Left cardiac atrium (tissue), 4 donors: ENCODE measurements at regions not wholly inside any gene's neighbourhood (a gene's known extent, or its start where the extent isn't known, plus 50 kb on each side); places are given as distances from the start of the nearest gene placed in this dataset.
A peak's percentile ranks its signal among the peaks of the same experiment; 100 is the strongest.
"Not testable (repeated sequence)": the region's sequence is repeated elsewhere in the genome, so short reads cannot be mapped to it uniquely, and the experiment has no call there.

Experiments
- ATAC-seq, 2 donors: fragments of 200-7000 bp; cut with Tn5 transposase; one replicate each; pipeline ENCODE4 v1.9.1; 2020; ENCODE audit warnings: mild to moderate bottlenecking in 2 of 2, moderate library complexity in 2 of 2
- DNase-seq: peaks from one replicate; pipeline ENCODE4 v3.0.0-alpha.2; 2020
- intact Hi-C, 2 donors: fragments of 100-400 bp; cut with DNase I; formaldehyde crosslinking; loops; one replicate each; pipeline versions ENCODE4 v1.14.1 to v1.15.1; 2022 to 2023
- donor health status: DM: no; HTN: yes; CAD: no.
- donor health status: DM: no; HTN: yes; CAD: no; lungs with severe emphysema.
- donor health status: DM: yes; HTN: yes; CAD: no.
- donor health status: Dilated cardiomyopathy.

DNA sequence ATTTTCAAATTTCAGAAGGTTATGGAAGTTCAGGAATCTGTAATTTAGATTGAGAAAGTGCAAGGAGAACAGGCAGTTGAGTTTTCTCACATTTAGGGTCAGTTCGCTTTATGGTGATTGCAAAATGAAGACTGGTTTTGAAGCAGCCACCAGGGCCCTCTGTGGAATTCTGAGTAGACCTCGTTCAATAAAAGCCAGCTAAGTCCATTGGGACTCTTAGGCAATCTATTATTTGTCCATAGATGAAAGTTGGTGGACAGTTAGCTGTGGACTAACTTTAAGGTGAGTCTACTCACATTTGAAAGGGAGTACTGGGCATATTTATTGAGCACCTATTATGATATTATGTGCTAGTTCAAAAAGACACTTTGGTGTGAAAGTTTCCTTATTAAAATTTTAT, 266.3 kb upstream of the LINC00305 start:
- intact Hi-C loops, result no loop called here

DNA sequence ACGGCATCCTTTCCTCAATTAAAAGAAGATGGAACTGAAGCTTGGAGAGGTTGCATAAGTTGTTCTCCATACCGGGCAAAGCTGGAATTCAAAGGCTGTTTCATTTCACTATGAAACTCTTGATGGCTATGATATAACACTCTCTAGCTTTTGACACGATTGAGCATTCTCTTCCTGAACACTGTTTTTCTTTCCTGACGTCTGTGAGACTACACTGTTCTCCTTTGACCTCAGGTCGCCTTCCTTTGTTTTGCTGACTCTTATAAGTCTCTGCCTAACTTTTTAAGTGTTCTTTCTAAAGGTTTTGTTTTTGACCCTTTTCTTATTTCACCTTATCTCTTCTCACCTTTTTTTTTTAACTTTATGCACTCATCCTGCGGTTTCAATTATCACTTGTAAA, 261.8 kb upstream of the LINC00305 start:
- ATAC-seq, result no peak
- no peak for DNase-seq
- intact Hi-C loops, result no loop called here

More for the DNA sequence above, 266.3 kb upstream of the LINC00305 start:
- no peak for DNase-seq
- ATAC-seq, result no peak

DNA sequence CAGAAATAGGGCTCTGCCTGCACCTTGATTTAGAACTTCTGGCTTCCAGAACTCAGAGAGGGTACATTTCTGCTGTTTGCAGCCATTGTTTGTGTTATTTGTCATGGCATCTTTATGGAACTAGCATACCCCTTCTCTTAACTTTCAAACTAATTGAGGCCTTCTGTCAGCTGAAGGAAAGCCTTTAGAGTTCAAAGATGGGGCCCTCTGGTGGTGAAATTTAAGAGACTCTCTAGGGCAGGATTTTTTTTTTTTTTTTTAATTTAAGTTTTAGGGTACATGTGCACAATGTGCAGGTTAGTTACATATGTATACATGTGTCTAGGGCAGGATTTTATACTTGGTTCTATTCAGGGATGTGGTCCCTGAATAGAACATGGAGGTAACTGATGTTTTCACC, 260.6 kb upstream of the LINC00305 start:
- DNase-seq (no peak), ATAC-seq (no peak)
- intact Hi-C loops, result no loop called here

DNA sequence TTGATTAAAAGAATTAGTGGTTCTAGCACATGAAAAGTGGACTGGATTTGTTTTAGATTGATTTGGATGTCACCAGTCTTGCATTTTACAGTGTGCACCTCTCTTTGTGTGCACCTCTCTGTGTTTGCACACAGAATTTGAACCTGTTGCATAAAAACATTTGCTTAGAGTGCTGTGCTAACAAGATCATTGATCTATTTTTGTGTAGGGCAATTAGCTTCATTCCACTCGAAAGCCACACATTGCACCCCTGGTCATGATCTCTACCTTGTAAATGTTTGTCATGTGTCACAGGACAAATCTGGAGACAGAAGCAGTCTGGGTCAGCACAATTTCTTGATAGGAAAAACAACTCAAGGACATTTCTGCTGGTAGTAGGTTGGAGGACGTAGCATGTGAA, 258.7 kb upstream of the LINC00305 start:
- intact Hi-C loops, result no loop called here
- no peak for DNase-seq
- no peak for ATAC-seq

DNA sequence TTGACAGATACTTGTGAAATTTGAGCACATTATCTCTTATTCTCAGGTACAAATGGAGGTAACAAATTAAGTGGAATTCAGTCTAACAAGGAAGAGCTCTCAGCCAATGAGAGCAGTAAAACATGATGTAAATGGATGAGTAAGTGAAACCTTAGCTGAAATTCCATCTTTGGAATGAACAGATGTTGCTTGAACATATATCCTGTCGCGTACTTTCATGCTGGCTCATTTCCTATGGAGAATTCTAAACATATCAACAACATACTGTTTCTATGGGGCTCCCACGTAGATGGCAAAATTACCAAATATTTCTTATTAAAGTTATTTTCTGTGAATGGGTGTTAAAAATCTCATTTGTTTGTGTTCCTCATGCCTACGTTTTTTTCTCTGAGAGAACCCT, 256.3 kb upstream of the LINC00305 start:
- DNase-seq (no peak), ATAC-seq (no peak)
- intact Hi-C loops, result no loop called here

DNA sequence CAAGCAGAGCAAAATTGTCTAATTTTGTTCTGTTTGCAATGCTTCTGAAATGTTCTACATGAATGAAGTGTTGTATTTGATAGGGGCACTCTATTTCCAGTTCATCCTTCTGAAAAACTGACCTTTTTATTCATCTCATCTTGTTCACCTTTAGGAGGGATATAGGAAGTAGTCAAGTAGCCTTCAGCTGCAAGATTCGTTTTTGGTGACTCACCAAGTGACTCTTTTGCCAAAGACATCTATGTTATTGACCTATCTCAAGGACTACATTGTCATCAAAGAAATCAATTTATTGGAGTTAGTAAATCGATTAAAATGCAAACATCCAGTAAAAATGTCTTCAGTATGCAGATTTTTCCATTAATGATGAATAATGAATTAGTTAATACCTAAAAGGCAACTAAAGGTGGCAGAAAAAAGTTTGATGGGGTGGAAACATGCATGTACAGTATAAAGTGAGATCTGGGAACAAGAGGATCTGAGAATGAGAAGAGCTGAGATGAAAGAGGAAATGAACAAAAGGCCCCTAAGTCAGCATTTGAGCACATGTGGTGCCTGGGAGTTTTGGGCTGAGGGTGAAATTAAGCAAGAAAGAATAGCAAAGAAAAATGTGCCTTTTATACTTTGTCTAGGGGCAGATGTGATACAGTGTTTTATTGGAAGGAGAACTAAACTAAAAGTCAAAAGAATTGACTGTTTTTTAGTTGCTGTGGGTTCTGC, 255.1 kb upstream of the LINC00305 start:
- intact Hi-C loops, result no loop called here
- no peak for ATAC-seq
- DNase-seq, result no peak

DNA sequence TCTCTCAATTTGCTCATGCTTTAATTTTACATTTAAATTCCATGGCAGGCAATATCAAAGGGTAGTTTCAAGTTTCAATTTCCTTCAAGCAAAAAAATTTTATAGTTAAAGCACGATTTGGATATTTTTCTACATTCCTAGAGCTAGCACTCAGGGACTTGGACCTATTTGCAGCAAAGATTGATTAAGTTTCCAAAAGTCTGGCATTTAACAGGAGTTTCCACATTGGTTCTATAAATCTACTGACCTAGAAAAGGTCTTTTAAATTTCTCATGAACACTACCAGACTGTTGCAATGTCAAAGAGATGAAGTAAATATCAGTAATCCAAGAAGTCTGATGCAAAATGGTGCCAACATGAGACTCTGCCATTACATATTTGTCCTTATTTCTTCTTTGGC, 253.7 kb upstream of the LINC00305 start:
- intact Hi-C loops, result no loop called here
- no peak for DNase-seq

DNA sequence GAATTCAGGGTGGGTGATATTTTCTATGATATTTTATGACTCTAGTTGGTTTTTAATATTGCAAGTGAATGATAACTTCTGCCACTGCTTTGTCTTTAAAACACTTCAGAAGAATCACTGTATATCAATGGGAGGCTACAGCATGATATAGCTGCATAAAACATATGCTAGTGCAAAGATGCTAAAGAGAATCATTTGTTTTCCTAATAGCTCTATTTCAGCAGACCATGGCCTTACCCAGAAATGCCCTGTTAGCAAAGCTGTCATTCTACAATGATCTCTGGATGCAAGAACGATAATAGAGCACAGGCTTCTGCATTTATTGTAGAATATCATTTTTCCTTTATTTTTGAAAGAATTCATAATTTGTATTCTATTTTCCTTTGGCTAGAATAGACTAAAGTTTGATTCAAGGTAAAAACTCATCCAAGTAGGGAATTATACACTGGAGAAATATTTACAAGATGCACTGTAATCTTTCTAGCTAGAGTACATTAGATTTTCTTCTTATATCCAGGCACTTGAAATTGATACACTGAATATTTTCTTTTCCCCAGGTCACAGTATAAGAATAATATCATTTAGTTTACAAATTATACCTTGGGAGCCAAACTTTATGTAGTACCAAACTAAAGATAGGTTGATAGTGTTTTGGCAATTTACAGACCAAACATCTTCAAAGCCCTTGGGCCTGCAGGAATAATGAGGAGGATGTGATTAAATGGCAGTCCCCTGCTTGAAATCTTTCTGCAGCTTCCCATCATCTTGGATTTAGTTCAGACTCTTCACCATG, 252.6 kb upstream of the LINC00305 start:
- no peak for DNase-seq
- intact Hi-C loops, result no loop called here
- no peak for ATAC-seq

More for the DNA sequence above, 253.7 kb upstream of the LINC00305 start:
- no peak for ATAC-seq

DNA sequence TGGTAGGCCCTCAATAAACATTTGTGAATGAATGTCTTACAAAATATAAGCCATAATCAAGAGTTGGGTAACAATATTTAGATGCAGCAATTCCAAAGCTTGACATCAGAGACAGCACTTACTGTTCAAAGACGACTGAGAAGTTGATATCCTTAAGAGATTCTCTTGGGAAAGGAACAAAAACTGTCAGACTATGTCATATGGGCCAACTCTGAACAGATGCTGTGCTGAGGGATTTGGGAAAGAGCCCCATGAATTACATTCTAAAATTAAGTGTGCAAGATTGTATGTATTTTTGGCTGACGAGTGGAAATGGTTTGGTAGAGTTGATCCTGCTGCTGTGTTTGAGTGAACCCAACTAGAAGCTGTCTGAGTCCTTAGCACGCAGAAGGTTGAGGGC, 250.7 kb upstream of the LINC00305 start:
- intact Hi-C loops, result no loop called here
- DNase-seq (no peak), ATAC-seq (no peak)

DNA sequence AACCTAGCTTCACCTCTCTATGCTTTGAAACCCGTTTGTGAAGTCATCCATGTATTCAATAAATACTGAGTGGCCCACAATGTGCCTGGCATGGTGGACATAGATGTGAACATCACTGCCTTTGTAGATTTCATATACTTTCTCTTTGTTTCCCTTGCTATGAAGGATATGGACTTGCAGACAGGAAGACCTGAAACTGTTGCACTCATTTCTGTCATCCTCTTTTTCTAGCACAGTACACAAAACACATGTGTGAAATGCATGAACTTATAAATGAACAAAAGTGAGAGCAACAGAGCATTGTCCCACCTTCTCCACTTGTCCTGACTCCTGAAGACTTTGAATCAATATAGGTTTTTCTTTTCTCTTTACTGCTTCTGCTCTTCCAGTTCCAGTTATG, 249.4 kb upstream of the LINC00305 start:
- DNase-seq (no peak), ATAC-seq (no peak)
- intact Hi-C loops, result no loop called here

DNA sequence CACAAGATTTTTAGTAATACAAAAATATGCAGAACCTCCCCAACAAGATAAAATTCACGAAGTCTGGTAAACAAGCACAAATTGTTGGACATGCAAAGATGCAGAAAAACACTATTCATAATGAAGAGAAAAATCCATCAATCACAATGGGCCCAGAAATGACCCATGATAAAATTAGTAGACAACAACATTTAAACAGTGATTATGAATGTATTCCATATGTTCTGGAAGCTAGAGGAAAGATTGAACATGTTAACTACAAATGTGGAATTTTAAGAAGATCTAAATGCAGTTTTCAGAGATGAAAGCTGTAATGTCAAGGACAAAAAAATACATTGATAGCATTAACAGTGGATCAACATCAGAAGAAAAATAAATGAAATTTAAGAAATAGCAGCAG, 243.3 kb upstream of the LINC00305 start:
- no peak for ATAC-seq
- no peak for DNase-seq

DNA sequence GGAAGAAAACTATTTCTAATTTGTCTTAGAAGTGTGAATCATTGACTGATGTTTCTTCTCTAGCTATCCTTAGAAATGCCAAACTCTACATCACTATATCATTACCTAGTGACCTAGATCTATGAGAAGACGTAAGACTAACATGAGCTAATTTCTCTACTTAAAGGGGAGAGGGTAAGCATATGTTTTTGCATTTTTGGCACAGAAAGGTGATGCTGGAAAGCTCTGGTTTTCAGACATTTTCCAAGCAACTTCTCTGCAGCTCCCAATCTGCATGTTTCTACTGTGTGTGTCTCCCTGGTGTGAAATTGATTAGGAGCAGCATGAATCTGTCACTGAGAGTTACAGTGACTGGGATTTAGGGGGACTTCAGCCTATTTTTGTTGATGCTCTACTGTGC, 235.2 kb upstream of the LINC00305 start:
- ATAC-seq (no peak), DNase-seq (no peak)
- intact Hi-C loops, result no loop called here

More for the DNA sequence above, 243.3 kb upstream of the LINC00305 start:
- intact Hi-C loops, result no loop called here

DNA sequence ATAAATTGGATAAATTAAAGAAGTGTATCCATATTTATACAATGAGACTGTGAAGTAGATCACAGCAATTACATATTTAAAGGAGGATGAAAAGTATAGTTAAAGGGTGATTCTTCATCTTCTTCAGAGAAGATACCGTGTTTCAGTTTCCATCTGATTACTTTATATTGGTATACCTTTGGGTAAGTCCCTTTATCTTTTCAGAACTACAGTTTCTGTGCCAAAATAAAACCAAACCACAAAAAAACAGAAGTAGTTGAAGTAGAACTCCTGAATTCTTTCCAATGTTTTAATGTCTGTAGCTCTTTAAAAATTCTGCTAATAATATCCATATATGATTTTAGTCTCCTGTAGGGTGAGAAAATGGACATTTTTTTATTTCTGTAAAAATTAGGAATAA, 231.2 kb upstream of the LINC00305 start:
- ATAC-seq (no peak), DNase-seq (no peak)
- intact Hi-C loops, result no loop called here

DNA sequence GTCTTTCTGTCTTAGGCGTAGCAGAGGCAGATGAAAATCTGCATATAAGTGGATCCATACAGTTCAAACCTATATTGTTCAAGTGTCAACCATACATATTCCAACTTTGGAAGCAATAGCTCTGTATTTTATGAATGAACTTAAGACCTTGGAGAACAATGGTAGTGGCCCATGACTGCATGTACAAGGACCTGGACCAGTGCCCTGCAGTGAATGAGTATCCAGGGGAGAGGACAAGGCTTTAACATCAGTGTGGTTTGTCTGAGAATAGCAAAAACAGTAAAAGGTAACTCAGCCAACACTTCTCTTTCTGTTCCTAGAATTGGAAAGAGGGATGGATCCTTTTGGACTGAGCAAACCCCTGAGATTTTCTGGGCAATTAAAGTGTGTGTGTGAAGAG, 230.8 kb upstream of the LINC00305 start:
- DNase-seq (no peak), ATAC-seq (no peak)
- intact Hi-C loops, result no loop called here

DNA sequence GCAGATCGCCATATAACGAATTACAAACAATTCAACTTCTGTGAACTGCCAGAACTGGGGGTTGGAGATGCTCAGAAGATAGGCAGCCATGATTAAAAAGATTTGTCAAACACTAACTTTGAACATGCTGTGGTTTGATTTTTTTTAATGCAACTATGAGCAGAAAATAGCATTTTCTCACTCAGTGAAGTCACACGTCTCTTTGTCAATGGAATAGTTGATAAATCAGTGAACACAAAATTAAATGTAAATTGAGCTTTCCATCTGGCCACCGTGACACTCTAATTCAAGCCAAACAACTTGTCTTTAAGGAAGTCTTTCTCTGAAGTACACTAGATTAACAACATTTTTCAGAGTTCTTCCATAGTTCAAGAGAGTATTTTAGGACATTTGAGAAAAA, 228.6 kb upstream of the LINC00305 start:
- ATAC-seq (no peak), DNase-seq (no peak)
- intact Hi-C loops, result no loop called here

DNA sequence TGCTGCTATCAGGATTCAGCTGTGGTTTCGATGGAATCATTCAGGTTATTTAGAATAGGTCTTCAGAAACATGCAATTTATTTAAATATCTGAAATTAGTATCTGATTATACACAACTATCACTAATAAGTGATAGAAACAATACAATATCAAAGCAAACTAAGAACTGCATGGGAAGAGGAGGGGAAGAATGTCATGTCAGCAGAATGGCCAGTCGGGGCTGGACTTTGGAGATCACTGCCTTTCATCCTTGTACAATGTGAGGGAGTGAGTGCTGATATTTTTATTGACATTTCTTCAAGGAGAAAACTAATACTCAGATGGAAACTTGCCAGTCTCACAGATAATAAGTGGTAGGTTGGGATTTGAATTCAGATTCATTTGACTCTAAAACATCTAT, 224.0 kb upstream of the LINC00305 start:
- DNase-seq (no peak), ATAC-seq (no peak)
- intact Hi-C loops, result no loop called here

DNA sequence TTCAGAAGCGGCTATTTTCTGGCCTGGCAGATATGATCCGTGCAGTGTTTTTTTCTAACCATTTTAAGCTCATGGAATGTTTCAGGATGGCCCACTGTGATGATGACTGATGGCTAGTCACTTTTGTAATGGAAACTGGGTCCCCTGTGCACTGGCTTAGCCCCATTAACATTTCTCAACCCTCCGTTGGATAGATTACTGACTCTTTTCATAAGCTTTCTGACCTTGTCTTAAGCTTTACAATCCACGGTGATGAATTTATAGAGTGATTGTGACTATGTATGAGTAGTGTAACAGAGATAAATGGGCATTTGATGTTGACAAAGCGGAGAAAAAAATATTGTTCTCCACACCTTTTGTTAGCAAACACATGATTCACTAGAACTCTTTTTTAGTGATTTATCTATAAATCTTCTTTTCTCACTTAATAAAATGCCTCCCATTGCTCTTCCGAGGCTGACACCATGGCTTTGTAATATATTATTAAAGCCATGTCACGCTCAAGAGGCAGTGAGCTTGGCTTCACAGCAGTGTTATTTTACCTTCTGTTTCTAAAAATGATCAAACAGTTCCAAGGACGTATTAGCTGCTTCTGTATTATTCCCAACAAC, 221.0 kb upstream of the LINC00305 start:
- ATAC-seq, DNase-seq, intact Hi-C loops: not testable (repeated sequence)

DNA sequence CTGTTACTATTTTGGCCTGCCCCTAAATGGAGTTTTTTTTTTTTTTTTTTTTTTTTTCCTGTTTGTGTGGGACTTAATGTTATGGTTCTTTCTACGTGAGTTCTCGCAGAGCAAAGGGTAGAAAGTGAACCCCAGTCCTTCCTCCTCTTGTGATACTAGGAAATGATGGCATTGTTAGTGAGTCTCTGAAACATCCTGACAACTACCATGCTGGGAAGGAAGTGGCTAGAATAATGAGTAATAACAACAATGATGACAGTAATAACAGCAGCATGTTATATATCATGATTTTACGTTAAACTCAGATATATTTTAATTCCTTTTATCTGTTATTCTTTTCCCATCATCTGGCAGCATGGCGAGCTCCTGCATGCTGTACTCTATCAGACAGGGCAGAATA, 216.2 kb upstream of the LINC00305 start:
- intact Hi-C loops, result no loop called here
- DNase-seq, result no peak
- no peak for ATAC-seq

DNA sequence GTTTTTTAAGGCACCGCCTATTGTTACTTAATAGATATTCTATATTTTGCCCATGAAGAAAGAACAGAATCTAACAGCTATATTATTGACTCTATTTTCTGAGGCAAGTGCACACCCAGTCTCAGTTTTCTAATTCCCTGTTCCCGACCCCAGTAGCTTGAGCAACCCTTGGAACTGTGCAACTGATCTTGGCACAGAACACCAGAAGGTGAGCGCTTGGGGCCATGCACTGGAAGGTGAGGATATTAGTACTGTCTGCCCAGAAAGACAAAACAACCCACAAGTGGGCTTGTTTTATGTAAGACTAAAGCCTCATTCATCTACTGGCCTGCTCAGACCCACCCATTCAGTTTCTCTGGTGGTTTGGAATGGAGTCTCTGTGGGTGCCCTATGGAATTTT, 188.8 kb upstream of the LINC00305 start:
- intact Hi-C loops, result no loop called here
- DNase-seq, result no peak
- ATAC-seq, result no peak

DNA sequence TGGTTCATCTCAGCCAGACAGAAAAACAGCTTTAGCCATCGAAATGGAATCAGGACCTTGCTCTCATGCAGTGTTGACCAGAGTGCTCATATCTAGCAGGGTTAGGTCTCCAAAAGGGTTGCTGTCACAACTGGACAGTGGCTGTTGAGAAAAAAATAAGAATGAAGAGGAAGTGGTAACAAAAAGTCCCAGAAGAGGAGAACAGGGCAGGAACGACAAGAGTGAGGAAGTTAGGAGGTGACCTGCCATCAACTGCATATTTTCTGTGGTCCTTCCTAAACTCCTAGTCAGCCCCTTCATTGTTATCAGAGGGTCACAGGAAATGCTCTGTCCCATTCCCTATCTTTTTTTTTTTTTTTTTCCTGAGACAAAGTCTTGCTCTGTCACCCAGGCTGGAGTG, 188.1 kb upstream of the LINC00305 start:
- DNase-seq, result no peak
- ATAC-seq, result no peak
- intact Hi-C loops, result no loop called here

DNA sequence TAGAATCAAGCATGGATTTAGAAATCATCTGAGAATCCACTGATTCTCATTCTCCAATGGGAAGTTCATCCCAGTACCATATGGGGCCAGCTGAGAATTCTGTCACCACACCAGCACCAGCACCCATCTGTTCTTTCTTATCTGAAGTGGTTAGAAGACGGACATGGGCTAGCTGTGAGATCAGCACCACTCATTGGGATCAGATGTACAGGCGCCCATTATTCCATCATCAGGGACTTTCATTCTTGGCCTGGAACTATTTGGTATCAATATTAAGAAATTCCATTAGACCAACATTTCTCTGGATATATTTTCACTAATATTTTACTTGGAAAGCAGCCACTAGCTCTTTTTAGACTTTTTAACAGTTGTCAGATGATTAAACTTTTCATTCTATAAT, 185.9 kb upstream of the LINC00305 start:
- ATAC-seq (peak in 1 of 2 donors; percentile 76), DNase-seq (no peak)
- intact Hi-C loops, result no loop called here
